DMS 273 (cell line): ENCODE measurements at regions not wholly inside any gene's neighbourhood (a gene's known extent, or its start where the extent isn't known, plus 50 kb on each side); places are given as distances from the start of the nearest gene placed in this dataset.

ENCODE experiments used
- DNase-seq: peaks from one replicate; lab custom pipeline; 2025; ENCODE audit not compliant: unreplicated experiment; lab: John Stamatoyannopoulos, UW

DNA sequence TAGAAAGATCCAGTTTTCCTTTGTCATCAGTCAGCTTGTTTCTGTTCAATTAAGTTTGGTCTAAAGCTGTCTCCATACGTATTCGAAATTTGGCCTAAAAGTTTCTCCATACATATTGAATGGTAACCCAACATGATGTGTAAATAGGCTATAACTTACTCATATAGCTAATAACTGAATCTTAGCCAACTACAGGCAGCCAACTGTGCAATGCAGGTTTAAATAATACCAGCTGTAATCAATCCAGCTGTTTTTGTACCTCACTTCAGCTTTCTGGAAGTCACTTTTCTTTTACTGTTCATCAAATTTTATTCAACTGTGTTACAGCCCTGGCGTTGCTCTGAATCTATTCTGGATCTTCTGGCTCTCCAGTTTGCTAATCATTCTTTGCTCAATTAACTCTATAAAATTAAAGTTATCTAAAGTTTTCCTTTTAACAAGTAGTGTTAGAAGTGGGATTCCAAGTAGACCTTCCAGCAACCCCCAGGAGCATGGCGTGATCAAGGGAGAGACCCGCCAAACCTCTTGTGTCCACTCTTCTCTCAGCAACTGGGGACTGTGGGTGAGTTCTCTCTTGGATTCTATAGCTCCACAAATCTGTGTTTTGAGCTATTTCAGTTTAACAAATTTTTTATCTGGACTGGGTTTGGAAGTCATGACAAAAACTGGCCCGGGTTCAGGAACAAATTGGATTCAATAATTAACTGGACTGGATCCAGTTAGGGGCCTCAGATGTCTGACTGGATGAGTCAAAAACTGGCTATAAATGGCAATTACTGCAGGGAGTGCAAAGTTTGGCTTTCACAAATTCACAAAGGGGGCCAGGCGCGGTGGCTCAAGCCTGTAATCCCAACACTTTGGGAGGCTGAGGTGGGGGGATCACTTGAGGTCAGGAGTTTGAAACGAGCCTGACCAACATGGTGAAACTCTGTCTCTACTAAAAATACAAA lies 329.7 kb upstream of the ST6GAL2 start:
- no peak for DNase-seq

DNA sequence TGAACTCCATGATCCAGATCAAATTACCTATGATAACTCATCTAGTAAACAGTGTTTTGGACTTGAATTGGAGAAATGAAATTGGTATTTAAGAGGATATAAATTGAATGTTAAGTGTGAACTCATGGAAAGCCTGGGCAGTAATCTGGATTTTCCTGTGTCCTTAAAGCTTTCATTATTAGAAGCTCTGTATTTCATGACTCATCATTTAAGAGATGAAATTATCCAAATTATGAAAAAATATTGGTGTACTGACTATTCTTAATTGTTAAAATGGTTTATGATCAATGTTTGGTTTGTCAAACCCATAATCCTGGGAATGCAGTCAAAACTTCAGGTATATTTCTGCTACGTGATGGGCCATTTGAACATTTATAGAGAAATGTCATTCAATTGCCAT lies 332.2 kb upstream of the ST6GAL2 start:
- DNase-seq: peak; percentile 11

DNA sequence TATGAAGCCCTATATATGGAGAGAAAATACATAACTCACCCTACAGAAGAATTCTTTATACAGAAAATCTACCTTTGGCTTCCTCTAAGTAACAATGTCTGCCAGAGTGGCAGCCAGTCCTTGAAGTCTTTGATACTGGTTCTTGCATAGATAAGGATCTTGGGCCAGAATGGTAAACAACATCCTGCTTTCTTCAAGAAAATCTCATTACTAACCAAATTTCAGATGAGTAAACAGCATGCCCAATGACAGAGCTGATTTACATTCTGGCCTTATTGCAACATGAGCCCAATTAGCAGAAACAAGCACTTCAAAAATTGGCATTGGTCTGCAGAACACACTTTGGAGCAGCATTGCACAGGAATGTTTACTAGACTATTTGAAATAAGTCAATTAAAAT lies 336.5 kb upstream of the ST6GAL2 start:
- no peak for DNase-seq

DNA sequence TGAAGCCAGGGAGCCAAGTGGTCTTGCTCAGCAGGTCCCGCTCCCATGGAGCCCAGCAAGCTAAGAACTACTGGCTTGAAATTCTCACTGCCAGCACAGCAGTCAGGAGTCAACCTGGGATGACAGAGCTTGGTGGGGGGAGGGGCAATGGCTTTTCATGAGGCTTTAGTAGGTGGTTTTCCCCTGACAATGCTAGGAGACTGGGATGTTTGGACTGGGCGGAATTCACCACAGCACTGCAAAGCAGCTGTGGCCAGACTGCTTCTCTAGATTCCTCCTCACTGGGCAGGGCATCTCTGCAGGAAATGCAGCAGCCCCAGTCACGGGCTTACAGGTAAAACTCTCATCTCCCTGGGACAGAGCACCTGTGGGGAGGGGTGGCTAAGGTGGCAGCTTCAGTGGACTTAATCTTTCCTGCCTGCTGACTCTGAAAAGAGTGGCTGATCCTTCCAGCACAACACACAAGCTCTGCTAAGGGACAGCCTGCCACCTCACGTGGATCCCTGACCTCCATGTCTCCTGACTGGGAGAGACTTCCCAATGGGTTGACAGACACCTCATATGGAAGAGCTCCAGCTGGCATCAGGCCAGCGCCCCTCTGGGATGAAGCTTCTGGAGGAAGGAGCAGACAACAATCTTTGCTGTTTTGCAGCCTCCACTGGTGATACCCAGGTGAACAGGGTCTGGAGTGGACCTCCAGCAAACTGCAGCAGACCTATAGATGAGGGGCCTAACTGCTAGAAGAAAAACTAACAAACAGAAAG lies 349.7 kb upstream of the ST6GAL2 start:
- no peak for DNase-seq

DNA sequence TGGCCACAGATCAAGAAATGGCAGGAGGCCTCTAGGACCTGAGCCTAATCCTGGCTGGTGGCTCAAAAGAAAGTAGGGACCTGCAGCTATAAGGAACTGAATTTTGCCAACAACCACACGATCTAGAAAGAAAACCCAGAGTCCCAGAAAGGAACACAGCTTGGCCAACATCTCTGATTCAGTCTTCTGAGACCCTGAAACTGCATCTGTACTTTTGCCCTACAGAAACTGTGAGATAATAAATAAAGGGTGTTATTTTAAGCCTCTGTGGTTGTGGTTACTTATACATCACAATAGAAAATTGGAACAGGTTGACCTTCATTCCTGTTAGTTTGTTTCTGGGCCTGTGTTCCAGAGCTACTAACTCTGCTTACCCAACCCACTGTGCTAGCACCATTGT lies 356.8 kb upstream of the ST6GAL2 start:
- DNase-seq: no peak

DNA sequence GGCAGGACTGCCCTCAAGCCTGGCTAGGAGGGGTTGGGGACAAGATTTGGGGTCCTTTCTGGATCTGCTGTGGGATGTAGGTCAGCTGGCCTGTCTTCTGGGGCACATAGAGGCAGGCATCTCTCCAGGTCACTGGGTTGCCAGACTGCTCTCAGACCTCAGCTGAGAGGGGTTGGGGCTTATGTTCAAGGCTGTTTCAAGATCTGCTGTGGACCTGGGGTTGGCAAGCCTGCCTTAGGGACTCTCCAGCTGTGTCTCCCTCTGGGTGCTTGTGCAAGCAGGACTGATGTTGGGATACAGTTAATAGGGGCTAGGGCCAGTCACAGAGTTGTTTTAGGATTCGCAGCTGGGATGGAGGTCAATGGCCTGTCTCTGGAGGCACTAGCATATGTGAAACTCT lies 363.0 kb upstream of the ST6GAL2 start:
- DNase-seq: no peak

DNA sequence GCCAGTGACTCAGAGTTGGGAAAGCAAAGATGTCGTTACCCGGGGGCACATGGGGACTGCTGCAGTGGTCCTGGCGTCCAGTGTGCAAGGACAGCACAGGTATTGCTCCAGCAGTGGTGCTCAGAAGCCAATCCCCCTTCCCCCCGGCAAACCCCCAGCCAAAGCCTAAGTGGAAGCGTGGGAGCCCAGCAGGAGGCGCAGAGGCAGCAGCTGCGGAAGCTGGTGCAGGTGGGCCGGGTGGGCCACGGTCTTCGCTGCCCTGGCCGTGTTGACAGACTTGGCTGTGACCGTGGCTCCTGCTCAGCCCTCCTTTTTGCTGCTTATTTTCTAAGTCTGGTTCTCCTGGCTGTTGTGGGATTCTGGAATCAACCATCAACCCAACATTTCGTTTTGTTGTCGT lies 369.8 kb upstream of the ST6GAL2 start:
- no peak for DNase-seq

DNA sequence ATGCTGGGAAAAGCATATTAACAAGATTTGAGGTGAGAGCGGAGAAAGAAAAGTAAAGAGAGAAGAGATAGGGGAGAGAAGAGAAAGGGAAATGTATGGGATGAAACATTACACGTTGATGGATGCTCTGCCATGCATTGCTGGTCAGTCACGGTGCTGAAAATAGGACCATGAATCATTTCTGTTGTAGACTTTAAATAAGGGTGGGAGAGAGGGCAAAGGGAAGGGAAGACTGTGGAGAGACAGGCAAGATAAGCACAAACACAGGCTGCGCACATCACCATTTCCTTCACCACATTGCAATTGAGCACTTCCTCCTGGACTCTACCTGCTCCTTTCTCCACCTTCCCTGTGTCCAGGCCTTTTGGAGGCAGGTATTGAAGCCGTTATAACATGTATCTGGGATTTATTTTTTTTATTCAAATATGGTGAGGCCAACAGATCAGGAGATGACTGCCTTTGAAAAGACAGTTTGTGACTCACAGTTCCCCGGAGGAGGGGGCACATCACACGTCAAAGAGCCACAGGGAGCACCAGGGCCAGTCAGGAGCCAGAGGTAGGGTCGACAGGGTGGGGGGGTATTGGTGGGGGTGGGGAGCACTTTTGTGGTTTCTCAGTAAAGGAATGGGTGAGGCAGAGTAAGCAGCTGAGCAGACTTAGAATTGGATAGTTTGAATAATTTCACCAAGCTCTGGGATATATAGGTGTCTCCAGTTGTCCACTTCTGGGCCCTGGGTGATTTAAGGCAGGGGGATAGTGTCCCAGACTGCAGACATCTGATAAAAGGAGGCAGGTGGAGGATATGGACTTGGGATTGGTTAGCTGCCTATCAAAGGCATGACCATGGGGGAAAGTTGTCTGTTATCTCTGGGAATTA lies 372.8 kb upstream of the ST6GAL2 start:
- DNase-seq: no peak

DNA sequence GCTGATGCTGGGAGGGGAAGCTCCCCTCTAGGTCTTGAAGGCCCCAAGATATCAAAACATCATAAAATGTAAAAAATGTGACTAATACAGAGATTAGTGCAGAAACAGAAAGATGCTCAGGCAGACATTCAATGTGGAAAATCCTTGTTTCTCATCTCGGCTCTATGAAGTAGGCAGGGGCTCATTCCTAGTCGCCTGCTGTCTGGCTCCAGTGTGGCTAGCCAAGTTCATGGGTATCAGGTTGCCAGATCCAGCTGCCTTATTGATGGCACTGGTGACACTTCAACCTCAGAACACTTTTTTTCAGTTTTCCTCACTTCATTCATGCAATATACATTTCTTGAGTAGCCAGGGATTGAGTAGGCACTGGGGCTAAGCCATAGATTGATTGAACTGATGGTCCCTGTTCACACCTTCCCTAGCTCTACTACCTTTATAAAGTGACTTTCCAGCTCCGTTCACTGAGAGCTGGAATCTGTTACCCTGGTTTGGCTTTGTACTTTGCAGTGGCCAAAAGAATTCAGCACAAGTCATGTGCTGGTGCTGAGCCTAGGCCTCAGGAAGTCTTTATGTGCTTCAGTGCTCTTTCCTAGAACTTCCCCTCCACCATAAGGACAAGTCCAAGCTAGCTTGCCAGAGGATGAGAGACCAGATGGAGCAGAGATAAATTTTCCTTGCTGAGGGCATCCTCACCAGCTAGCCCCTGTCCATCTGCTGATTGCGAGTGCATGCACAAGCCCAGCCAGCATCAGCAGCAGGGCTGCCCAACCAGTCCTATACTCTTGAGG lies 373.6 kb upstream of the ST6GAL2 start:
- DNase-seq: peak; percentile 92

DNA sequence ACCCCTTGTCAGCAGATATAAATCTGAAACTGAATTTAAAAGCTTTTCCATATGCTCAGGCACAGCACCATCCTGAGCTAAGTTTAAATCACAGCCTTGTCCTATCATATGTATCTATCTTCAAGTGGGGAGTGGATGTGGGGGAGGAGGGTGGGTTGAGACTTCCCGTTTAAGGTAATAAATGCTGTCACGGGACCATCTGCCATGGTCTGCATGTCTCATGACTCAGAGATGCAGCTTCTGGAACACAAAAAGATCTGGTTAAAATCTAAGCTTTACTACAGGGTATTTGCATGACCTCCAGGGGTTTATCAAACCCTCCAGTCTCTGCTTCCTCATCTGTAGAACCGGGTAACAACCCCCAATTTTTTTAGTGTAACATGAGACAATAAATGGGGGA lies 377.7 kb upstream of the ST6GAL2 start:
- DNase-seq: peak; percentile 90

DNA sequence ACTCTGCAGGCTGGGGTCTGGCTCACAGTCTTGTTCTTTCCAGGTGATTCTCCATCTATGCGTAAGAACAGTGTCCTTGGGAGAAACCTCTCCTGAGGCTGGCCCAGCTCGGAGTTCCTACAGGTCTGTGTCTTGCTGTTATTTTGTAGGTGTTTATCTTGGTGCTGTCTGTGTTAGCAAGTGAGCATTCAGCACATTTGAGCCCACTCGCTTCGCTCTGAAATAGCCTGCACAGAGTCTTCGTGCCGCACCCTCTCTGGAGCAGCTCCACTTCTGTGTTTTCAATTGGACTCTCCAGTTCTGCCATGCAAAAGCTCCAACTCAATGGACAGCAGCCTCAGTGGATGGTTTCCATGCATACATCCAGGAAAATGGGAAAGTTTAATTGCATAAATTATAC lies 378.2 kb upstream of the ST6GAL2 start:
- DNase-seq: no peak

DNA sequence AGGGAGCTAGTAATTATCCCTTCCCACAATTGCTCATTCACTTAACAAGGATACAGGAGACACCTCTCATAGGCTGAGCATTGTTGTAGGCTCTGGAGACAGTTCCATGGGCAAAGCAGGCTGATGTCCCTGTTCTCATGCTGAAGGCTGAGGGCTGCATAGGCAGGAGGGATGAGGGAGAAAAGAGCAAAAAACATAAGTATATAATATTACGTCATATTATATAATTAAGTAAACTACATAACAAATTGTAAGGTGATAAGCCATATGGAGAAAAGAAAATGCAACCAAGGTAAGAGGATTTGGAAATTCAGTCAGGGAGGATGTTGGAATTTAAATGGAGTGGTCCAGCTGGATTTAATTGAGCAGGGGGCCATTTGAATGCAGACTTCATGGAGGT lies 380.6 kb upstream of the ST6GAL2 start:
- DNase-seq: no peak

DNA sequence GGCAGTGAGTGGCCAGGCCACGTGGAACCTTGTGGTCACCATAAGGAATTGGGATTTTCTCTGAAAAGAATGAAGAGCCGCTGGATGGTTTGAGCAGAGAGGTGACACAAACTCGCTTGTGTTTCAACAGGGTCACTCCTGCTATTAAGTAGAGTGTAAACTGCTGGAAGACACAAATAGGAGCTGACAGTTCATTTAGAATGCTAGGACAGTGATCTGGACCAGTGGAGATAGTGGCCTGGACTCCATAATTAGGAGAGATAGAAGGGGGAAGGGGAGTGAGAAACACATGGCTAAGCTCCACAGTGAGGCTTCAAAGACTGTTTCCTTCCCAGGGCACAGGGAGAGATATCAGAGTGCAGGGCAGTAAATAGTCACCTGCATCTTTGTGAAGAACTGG lies 381.1 kb upstream of the ST6GAL2 start:
- DNase-seq: no peak

DNA sequence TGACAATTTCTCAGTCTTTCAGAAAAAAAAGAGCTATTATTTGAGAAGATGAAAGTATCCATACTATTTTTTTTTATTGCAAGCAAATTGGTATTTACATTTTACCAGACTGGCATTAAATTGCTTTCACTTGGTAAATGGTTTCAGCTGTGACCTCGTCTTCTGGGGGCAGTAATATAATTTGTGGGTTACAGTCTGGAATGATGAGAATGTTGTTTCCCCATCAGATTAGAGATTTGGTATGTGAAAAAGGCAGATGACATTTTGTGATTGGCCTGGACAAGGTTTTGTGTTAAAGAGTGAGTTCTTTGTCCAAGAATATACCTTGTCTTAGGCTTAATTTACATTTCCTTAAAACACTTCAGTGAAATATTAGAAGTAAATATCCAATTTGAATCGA lies 390.1 kb upstream of the ST6GAL2 start:
- no peak for DNase-seq

DNA sequence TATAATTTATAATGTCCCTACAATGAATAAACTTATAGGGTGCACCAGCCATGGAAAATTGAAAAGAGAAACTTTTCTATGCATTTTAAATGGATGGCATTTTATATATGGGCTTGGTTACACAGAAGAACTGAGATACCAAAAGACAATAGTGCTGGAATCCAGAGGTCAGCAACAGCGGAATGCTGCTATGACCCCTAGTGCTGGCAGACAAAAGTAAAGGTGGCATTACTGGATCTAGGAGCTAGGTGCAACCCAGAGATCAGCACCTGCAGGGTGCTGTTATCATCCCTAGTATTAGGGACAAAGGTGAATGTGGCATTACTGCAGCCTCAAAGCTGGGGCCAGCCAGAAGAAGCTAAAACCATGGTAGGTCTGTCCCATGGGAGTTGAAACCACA lies 392.7 kb upstream of the ST6GAL2 start:
- no peak for DNase-seq

DNA sequence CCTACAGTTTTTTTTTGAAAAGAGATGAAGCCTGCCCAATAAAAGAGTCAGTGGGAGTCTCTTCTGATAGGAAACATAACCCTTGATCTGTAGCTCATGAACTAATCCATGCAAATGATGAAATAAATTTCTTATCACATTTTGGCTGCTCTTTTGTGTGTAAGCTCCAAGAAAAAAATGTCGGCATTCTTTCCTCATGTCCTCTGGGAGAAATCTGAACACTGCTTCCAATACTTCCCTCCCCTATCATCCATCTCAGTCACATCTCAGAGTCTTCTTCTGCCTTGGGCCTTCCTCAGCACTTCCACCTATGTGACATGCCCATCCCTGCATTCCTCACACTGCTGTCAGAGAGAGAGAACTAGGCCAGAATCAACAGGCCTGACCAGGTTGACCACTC lies 395.7 kb upstream of the ST6GAL2 start:
- no peak for DNase-seq

DNA sequence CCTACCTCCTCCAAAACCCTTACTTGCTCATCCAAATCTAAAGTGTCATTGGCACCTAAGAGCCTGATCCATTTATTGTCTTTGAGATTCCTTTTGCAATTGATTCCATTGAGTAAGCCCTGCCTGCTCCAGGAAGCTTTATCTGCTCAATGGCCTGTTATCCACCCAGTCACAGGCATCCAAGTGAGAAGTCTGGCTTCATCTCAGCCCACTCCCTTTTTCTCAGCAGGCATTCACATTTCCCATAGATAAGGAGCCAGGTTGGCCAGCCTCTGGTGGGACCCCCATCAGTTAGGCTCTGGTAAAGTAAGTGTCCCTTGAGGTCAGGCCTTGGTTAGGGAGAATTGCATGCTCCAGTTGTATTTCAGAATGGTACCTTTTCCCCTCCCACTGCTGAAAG lies 396.2 kb upstream of the ST6GAL2 start:
- no peak for DNase-seq

DNA sequence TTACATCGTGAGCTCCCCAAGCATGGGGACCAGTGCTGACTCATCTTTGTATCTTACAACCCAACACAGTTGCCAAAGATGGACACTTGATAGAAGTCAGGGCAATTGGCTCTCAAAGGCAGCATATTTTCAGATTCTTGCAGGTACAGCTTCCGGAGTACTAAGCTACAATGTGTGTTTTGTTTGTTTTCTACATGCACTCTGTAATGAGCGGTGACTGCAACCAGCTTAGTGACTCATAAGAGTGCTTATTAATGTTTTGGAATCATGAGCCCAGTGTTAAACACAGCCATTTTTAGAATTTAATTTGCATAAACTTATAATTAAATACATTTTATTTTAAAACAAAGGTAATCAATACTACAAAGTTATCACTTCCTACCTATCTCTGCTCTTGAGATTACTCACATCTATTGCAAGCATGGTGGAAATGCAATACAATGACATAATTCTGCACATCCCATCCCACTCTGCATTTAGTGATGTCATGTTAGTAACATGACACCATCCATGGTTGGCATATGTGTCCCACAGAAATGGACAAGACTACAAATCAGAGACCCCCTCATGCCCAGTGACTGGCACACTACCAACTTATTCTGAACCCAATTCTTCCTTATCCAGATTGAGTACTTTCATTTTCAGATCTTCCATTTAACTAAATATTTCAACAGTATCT lies 399.8 kb upstream of the ST6GAL2 start:
- DNase-seq: peak; percentile 7

DNA sequence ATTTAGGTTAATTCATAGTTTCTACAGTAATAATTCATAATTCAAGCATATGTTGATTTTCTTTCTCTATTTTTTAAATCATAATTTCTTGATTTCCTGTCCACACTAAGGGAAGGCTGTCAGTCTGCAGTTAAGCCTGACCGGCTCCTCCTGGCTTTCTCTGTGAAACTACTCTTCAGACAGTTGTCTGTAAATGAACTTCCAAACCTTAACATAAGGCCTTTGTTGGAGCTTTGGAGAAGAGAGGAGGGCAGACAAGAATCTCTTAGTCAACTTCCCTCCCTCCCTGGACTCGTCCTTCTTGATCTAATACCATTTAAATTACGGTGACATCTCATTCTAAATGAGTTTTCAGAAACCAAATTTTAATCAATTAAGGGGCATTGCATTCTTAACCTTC lies 404.1 kb upstream of the ST6GAL2 start:
- no peak for DNase-seq

DNA sequence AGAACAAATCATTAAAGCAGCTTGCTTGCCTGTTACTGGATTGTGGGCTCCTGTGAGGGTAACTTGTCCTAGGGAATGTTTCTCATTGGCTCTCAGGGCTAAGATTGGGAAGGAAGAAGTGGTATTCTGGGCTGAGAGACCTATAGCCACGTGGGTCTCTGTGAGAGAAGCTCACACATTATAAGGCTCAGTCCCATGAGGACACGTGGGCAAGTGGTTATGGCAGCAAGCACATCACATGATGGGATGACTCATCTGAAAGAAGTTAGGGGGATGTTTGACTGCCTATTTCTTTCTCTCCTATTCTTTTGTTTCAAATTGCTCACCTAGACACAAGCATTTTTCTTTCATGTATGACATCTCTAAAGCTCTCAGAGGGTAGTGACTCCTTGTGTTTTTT lies 418.0 kb upstream of the ST6GAL2 start:
- peak; percentile 37 for DNase-seq
